Midbrain (tissue), 1 donor: ENCODE measurements at regions not wholly inside any gene's neighbourhood (a gene's known extent, or its start where the extent isn't known, plus 50 kb on each side); places are given as distances from the start of the nearest gene placed in this dataset.
"Not testable (repeated sequence)": the region's sequence is repeated elsewhere in the genome, so short reads cannot be mapped to it uniquely, and the experiment has no call there.

Experiments
- DNase-seq: peaks from one replicate; lab custom pipeline; 2025; lab: John Stamatoyannopoulos, UW

GRCh38 chr6:25124216-25124715 lies 154.9 kb upstream of the CARMIL1 start:
- no peak for DNase-seq

GRCh38 chr6:25125736-25126135 lies 153.4 kb upstream of the CARMIL1 start:
- no peak for DNase-seq

- no peak for DNase-seq
Observed at GRCh38 chr6:25127076-25127837, 151.9 kb upstream of the CARMIL1 start.

- DNase-seq, result no peak
Observed at GRCh38 chr6:25130518-25130917, 148.7 kb upstream of the CARMIL1 start.

- DNase-seq, result no peak
Observed at GRCh38 chr6:25132934-25133333, 146.2 kb upstream of the CARMIL1 start.

DNA sequence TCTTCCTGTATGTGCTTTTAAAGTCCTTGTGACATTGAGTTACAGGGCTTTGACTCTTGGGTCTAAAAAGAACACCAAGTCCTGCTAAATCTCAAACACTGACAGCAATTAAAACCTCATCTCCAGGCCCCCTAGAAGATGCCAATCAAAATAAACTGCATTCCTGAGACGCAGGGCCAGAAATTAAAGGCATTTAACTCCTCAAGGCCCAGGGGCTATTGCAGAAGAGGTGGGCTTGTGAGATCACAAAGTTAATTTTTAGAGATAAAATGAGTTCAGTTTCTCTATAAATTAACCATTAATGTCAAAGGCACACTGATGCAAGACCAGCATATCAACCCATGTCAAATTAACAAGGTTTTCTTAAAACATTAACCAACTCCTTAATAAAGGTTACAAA lies 145.6 kb upstream of the CARMIL1 start:
- no peak for DNase-seq

GRCh38 chr6:25136854-25137253 lies 142.3 kb upstream of the CARMIL1 start:
- no peak for DNase-seq

DNA sequence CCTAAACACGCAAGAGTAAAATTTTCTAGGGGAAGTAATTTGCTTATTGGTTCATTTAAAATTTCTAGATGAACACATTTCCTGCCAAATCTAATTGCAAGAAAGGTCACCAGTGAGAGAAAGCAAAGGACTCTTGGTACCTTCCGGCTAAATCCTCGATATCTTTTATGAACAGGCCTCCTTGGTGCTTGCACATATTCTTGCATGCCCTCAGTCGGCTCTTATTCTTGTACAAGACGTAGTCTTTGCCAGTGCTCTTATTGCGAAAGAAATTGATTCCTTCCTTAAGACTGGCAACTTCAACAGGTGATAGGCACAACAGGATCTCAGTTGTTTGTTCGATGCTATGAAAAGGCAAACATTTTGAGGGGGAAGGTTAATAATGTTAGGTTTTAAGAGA lies 141.7 kb upstream of the CARMIL1 start:
- DNase-seq, result no peak

DNA sequence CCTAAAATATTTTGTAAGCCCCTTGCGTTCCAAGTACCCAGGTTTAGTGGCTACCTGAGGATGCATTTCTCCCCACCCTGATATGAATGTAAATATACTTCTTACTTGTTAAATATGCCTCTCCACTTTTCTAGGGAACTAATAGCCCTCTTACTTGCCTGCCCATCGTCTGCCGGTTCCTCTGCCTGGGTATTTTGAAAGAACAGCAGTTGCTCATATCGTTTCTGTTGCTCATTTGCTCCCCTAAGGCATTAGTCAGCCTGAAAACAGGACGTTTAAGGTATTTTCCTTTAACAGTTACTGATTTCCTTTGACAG lies 141.3 kb upstream of the CARMIL1 start:
- DNase-seq, result no peak

DNA sequence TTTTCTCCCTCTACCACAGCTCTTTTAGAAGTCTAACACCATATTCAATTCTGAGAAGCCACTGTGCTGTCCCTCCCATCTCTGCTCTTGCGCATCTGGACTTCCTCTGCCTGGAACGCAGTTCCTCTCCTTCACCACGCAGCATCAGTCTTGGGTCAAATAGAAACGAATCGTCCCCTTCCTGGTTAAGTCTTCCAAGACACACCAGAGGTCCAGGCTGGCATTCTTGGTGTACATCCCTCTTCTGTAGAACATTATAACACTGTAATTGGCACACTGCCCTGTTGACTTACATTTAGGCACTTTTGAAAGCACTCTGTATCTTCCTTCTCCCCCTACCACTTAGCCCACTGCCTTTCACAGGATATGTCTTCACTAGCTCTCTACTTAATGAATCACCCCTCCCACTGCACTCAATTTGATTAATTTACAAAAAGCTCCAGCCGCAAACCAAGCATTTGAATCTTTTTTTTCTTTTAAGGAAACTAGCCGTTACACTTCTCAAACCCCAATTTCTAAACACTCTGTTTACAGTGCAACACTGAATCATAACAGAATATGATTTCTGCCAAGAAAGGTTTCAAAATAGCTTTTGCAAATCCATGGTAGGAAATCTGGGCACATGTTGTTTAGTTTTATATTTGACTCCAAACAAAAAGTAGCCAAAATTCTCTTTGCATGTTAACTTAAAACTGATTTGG lies 140.8 kb upstream of the CARMIL1 start:
- peak; percentile 55 for DNase-seq

DNA sequence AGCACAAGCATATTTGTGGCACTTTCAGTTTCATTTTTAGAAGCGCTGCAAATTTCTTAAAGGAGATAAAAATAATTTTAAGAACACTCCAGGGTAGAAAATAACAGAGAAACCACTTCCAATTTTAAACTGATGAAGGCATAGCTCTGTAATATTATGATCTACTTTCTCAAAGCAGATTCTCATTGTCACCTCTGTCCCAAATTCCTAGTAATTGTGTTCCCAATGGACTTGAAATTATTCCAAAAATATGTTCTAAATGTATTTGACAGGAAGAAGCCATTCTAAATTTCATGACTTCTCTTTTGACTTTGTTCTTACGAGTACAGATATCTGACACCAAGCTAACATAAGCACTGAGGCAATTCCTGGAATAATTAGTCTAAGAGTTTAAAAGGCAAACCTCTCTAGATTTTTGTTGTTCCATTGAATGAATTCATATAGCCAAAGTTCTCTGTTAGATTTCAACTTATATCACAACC lies 140.2 kb upstream of the CARMIL1 start:
- no peak for DNase-seq

GRCh38 chr6:25139608-25140007 lies 139.6 kb upstream of the CARMIL1 start:
- not testable (repeated sequence) for DNase-seq

DNA sequence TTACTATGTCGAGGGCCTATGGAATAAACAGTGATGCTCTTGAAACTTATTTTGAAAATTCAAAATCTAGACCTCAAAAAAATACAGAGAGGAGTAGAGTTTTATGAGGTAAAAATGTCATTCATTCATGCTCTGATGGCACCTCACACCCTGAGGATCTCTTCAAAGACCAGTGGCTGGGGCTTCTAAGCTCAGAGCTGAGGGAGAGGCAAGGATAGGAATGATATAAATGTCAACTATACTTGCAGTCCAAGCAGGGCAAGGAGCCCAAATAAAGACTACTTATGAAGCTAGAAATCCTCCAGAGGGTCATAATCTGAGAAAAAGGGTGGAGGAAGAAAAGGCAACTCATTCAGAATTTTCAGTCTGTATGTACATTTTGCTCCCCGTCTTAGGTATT lies 136.7 kb upstream of the CARMIL1 start:
- DNase-seq, result no peak

- no peak for DNase-seq
Observed at GRCh38 chr6:25144919-25145318, 134.3 kb upstream of the CARMIL1 start.

DNA sequence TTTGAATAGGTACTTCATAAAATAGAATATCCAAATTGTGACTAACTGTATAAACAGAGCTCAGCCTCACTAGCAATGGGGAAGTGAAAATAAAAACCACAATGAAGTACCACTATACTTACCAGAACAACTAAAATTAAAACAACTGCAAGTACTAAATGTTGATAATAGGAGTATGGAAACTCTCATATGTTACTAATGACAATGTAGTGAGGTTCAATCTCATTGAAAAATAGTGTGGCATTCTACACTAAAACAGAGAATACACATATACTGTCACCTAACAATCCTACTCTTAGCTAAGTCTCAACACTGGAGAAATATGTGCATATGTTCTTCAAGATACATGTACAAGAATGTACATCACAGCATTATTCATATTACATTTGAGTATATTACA lies 132.0 kb upstream of the CARMIL1 start:
- DNase-seq, result no peak

- DNase-seq, result no peak
Observed at GRCh38 chr6:25150031-25150430, 129.1 kb upstream of the CARMIL1 start.

GRCh38 chr6:25150863-25151262 lies 128.3 kb upstream of the CARMIL1 start:
- DNase-seq, result no peak

- DNase-seq, result no peak
Observed at GRCh38 chr6:25153079-25153478, 126.1 kb upstream of the CARMIL1 start.

- DNase-seq, result no peak
Observed at GRCh38 chr6:25154034-25154596, 125.1 kb upstream of the CARMIL1 start.

GRCh38 chr6:25155211-25155610 lies 124.0 kb upstream of the CARMIL1 start:
- no peak for DNase-seq

GRCh38 chr6:25156123-25156522 lies 123.1 kb upstream of the CARMIL1 start:
- DNase-seq, result no peak

GRCh38 chr6:25157183-25157582 lies 122.0 kb upstream of the CARMIL1 start:
- no peak for DNase-seq

GRCh38 chr6:25157842-25158241 lies 121.3 kb upstream of the CARMIL1 start:
- DNase-seq, result no peak
